Peyer's patch (tissue), 4 donors: ENCODE measurements at regions not wholly inside any gene's neighbourhood (a gene's known extent, or its start where the extent isn't known, plus 50 kb on each side); places are given as distances from the start of the nearest gene placed in this dataset.

Experiments used
- DNase-seq, 3 donors: peaks; one replicate each; pipeline ENCODE4 v3.0.0-alpha.2; 2017 to 2019
- H3K27ac ChIP-seq, 4 donors: fragments of 200-600 bp; sonication (generic); one replicate each; pipeline ENCODE4 v1.5.1; 2016 to 2019
- H3K27me3 ChIP-seq, 2 donors: fragments of 200-600 bp; sonication (generic); one replicate each; pipeline ENCODE4 v1.5.1; 2019
- H3K36me3 ChIP-seq, 3 donors: fragments of 200-600 bp; sonication (generic); one replicate each; pipeline ENCODE4 v1.5.1; 2016 to 2019
- H3K4me1 ChIP-seq, 4 donors: fragments of 200-600 bp; sonication (generic); one replicate each; pipeline ENCODE4 v1.5.1; 2016 to 2019
- H3K4me3 ChIP-seq, 4 donors: fragments of 200-600 bp; sonication (generic); 1 replicate in 3 of 4; 2 replicates in 1 of 4; pipeline ENCODE4 v1.5.1; 2016 to 2019; ENCODE audit warnings: mild to moderate bottlenecking in 1 of 4
- H3K9me3 ChIP-seq, 4 donors: fragments of 200-600 bp; sonication (generic); one replicate each; pipeline ENCODE4 v1.5.1; 2016 to 2019; ENCODE audit warnings: mild to moderate bottlenecking in 1 of 4
- POLR2A ChIP-seq, 2 donors: fragments of 450-650 bp; IDR thresholded peaks; one replicate each; pipeline ENCODE4 v1.5.1; 2017; ENCODE audit warnings: antibody characterized with exemption in 2 of 2, mild to moderate bottlenecking in 2 of 2, moderate library complexity in 2 of 2
- TF ChIP-seq, protein P1 (sequence below), 6 experiments: fragments of 450-650 bp in 4 of 6; fragments of 200-600 bp in 2 of 6; sonication (generic) in 1 of 6; IDR thresholded peaks; one replicate each; pipeline ENCODE4 v1.5.1; 2017 to 2019; ENCODE audit warnings: antibody characterized with exemption in 6 of 6, mild to moderate bottlenecking in 3 of 6, moderate library complexity in 1 of 6

DNA sequence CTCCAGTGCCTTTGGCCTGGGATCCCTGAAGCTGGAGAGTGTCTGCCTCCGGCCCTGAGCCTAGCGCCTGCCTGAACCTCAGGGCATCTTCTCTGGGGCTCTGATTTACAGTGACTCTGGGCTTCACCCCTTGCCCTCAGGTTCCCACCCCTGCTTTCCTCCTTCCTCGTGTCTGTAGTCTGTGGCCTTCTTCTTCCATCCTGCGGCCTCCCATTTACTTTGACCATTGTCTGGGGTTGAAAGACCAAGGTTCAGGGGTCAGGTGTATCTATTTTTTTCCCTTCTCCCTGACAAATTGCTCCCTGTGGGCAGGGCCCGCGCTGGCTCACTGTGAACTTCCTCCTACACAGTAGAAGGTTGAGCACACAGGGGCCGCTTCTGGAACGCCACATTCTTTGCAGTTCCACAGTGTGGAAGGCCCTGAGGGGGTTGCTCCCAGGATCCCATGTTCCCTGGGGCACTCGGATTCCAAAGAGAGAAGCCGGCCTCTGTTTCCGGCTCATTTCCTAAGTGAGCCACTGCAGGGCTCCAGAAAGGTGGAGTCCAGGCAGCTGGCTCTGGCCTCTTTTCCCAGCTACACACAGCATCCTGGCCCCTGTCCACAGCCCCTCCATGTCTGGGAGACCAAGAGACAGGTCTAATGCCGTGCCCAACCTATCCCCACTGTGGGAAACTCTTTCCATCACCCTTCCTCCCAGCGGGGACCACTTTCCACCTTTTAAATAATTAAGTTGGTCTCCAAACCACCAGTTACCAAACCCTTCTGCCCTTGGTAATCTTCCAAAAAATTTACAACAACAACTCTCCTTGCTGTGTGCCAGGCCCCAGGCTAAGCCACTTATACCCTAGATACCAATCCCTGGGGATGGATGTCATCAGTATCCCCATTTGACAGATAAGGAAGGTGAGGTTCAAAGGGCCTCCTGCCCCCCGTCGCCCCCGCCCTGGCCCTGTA, 140.3 kb upstream of the IER5L start:
- peak in 2 of 3 donors; percentile 12 to 44 for DNase-seq
- H3K4me1 ChIP-seq, result peaks cover 0 to 42% (median 12%) of the 10 kb centered on the region in 4 donors

DNA sequence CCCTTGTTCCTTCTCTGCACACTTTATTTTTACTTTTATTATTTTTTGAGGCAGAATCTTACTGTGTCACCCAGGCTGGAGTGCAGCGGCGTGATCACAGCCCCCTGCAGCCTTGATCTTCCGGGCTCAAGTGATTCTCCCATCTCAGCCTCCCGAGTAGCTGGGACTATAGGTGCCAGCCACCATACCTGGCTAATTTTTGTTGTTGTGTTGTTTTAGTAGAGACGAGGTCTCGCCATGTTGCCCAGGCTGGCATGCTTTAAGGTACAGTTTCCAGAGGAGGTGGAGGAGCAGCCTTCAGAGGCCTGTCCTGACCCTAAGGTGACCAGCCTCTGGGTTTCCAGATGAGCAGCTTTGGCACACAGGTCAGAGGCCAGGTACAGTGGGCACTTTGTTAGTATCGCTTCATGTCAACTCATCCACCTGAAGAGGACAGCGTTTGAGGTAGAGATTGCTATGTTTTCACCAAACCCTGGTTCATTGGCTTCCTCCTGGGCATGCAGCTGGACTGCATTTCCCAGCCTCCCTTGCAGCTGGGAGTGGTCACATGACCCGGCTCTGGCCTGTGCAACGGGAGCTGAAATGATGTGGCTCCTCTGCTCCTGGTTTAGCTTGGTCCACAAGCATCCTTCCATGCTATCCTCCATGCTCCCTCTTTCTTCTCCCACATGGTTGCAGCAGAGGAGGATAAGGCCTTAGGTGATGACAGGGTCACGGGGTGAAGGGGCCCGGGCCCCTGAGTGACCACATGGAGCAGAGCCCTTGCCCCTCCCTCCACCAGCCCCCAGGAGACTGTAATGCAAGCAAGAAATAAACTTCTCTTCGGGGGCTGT, 139.3 kb upstream of the IER5L start:
- no peaks in the 10 kb centered on the region for H3K27me3 ChIP-seq
- no peak overlapping the region for H3K4me3 ChIP-seq
- peak overlapping the region in 1 of 4 donors; percentile 80 for H3K27ac ChIP-seq
- H3K36me3 ChIP-seq, result no peaks in the 10 kb centered on the region
- no peak for TF ChIP-seq POLR2A (IDR thresholded peaks at IDR 0.05)
- TF ChIP-seq, protein P1, sequence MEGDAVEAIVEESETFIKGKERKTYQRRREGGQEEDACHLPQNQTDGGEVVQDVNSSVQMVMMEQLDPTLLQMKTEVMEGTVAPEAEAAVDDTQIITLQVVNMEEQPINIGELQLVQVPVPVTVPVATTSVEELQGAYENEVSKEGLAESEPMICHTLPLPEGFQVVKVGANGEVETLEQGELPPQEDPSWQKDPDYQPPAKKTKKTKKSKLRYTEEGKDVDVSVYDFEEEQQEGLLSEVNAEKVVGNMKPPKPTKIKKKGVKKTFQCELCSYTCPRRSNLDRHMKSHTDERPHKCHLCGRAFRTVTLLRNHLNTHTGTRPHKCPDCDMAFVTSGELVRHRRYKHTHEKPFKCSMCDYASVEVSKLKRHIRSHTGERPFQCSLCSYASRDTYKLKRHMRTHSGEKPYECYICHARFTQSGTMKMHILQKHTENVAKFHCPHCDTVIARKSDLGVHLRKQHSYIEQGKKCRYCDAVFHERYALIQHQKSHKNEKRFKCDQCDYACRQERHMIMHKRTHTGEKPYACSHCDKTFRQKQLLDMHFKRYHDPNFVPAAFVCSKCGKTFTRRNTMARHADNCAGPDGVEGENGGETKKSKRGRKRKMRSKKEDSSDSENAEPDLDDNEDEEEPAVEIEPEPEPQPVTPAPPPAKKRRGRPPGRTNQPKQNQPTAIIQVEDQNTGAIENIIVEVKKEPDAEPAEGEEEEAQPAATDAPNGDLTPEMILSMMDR (IDR thresholded peaks at IDR 0.05), result no peak
- H3K4me1 ChIP-seq, result peaks cover 0 to 42% (median 12%) of the 10 kb centered on the region in 4 donors
- DNase-seq, result peak in 1 of 3 donors; percentile 55
- no peaks in the 10 kb centered on the region for H3K9me3 ChIP-seq

More for the DNA sequence above, 140.3 kb upstream of the IER5L start:
- Histone ChIP-seq H3K27me3 (no peaks in the 10 kb centered on the region), H3K27ac (peak overlapping the region; percentile 6 to 81 (median 76)), H3K36me3 (no peaks in the 10 kb centered on the region), H3K9me3 (no peaks in the 10 kb centered on the region), H3K4me3 (no peak overlapping the region)
- TF ChIP-seq, protein P1 (IDR thresholded peaks at IDR 0.05), result no peak
- TF ChIP-seq POLR2A (IDR thresholded peaks at IDR 0.05), result no peak

DNA sequence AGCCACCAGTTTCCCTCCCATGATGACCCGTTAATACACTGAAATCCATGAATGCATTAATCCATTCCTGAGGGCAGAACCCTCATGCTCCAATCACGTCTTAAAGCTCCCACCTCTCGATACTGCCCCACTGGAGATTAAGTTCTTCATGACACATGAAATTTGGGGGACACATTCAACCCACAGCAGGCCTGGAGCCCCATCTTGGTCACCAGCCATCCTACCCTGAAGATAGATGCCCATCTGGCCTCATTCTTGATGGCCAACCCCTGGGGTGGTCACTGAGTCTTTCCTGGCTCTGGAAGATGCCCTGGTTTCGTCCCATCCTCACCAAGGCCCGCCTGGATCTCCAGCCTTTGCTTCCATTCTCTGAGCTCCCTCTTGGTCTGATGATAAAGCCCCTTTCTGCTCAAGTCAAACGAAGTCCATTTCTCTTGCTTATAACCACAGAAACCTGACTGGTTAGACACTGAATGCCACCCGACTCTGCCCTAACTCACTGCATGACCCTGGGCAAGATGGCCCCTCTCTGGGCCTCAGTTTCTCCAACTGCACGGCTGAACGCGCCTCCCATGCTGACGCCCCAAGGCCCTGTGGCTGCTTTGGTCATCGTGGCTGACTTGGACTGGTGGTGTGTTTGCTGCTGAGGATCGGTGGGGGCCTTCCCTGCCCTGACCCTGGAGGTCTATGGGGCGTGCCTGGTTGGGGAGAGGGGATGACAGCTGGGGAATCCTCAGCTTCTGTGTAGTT, 138.4 kb upstream of the IER5L start:
- Histone ChIP-seq H3K4me3 (no peak overlapping the region), H3K9me3 (no peaks in the 10 kb centered on the region), H3K4me1 (peaks cover 0 to 36% (median 12%) of the 10 kb centered on the region in 4 donors), H3K27ac (peak overlapping the region; percentile 43 to 65 (median 62)), H3K27me3 (no peaks in the 10 kb centered on the region), H3K36me3 (no peaks in the 10 kb centered on the region)
- DNase-seq, result peak in 1 of 3 donors; percentile 41
- TF ChIP-seq, protein P1 (IDR thresholded peaks at IDR 0.05), result no peak
- TF ChIP-seq POLR2A (IDR thresholded peaks at IDR 0.05), result no peak

DNA sequence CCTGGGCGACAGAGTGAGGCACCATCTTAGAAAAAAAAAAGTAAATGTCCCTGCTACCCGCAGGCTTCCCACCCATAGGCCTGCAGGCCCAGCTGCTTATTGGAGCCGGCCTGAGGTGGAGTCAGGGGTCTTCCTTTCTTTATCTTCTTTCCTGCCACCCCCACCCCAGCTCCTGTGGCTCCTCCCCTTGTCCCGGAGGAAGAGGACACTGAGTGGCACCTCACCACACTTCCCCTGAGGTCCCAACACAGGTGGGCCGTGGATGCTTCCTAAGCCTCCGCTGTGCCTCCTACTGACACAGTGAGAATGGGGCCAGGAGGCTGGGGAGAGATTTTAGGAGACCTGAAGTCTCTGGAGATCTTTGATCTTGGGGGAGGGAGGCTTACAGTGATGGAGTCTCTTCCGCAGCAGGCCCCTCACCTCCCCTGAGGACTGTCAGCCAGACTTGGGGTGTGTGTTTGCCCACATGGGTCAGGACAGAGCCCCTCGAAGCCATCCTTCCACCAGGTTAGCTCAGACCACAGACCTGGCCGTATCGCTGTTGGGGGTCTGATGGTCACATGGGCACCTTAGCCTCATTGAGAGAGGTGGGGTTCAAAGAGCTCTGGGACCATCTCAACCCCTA, 135.4 kb upstream of the IER5L start:
- Histone ChIP-seq H3K36me3 (no peaks in the 10 kb centered on the region), H3K9me3 (peaks cover 0 to 2% (median 0%) of the 10 kb centered on the region in 4 donors), H3K27me3 (no peaks in the 10 kb centered on the region), H3K4me1 (peaks cover 0 to 8% (median 0%) of the 10 kb centered on the region in 4 donors), H3K4me3 (no peak overlapping the region), H3K27ac (no peak overlapping the region)
- DNase-seq, result peak in 1 of 3 donors; percentile 31
- TF ChIP-seq POLR2A (IDR thresholded peaks at IDR 0.05), result no peak
- TF ChIP-seq, protein P1 (IDR thresholded peaks at IDR 0.05), result no peak
